ENCODE measurements at regions not wholly inside any gene's neighbourhood (a gene's known extent, or its start where the extent isn't known, plus 50 kb on each side); places are given as distances from the start of the nearest gene placed in this dataset.

- H3K27me3 ChIP-seq (ENCODE audit: control insufficient read depth, insufficient read depth, low read length), result no peaks in the 10 kb centered on the region
- no peaks in the 10 kb centered on the region for H3K9me3 ChIP-seq (ENCODE audit: control insufficient read depth, insufficient read depth, low read length)
- no peaks in the 10 kb centered on the region for H3K4me1 ChIP-seq (ENCODE audit: control insufficient read depth, insufficient read depth, low read length)
- no peaks in the 10 kb centered on the region for H3K36me3 ChIP-seq (ENCODE audit: control insufficient read depth, insufficient read depth, low read length)
- H3K9ac ChIP-seq (ENCODE audit: low read depth, low read length), result no peak overlapping the region
- H3K4me3 ChIP-seq (ENCODE audit: low read depth, low read length), result no peak overlapping the region
These were observed 160.2 kb upstream of the FGGY start for GRCh38 chr1:59136541-59137275.

DNA sequence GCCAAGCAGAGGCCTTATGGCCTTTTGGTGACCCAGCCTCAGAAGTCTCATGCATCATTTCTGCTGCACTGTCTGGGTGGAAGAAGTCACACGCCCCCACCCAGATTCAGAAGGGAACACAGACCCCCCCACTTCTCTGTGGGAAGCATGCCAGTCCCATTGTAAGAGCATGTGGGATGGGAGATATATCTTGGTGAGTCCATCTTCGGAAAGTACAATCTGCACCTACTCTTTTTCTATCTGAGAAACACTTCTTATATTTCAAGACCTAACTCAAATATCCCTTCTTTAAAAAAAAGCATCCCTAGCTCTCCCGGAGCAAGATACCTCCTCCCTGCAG, 159.6 kb upstream of the FGGY start:
- no peaks in the 10 kb centered on the region for H3K9me3 ChIP-seq (ENCODE audit: control insufficient read depth, insufficient read depth, low read length)
- H3K4me1 ChIP-seq (ENCODE audit: control insufficient read depth, insufficient read depth, low read length), result no peaks in the 10 kb centered on the region
- no peak overlapping the region for H3K4me3 ChIP-seq (ENCODE audit: low read depth, low read length)
- no peaks in the 10 kb centered on the region for H3K36me3 ChIP-seq (ENCODE audit: control insufficient read depth, insufficient read depth, low read length)
- no peak overlapping the region for H3K9ac ChIP-seq (ENCODE audit: low read depth, low read length)
- no peaks in the 10 kb centered on the region for H3K27me3 ChIP-seq (ENCODE audit: control insufficient read depth, insufficient read depth, low read length)

GRCh38 chr1:59137968-59138367, 158.9 kb upstream of the FGGY start:
- no peak overlapping the region for H3K9ac ChIP-seq (ENCODE audit: low read depth, low read length)
- H3K36me3 ChIP-seq (ENCODE audit: control insufficient read depth, insufficient read depth, low read length), result no peaks in the 10 kb centered on the region
- H3K4me3 ChIP-seq (ENCODE audit: low read depth, low read length), result no peak overlapping the region
- no peaks in the 10 kb centered on the region for H3K9me3 ChIP-seq (ENCODE audit: control insufficient read depth, insufficient read depth, low read length)
- H3K4me1 ChIP-seq (ENCODE audit: control insufficient read depth, insufficient read depth, low read length), result peaks cover under 1% of the 10 kb centered on the region
- H3K27me3 ChIP-seq (ENCODE audit: control insufficient read depth, insufficient read depth, low read length), result no peaks in the 10 kb centered on the region

DNA sequence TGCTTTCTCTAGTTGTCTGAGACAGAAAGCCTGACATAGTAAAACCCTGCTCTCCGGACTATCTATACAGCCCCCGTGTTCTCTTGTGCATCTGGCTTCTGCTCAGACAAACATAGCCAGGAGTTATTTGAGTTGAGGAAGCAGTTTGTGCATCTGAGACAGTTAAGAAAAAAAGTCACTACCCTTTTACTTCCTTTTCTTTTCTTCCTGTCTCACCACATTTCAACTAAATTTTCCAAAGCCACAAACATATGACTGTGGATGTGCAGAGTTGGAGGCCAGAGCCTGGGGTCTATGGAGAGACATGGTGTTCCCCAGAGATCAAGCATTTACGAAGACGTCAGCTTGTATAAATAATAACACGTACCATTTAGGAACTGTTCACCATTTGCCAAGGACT, 158.5 kb upstream of the FGGY start:
- no peaks in the 10 kb centered on the region for H3K36me3 ChIP-seq (ENCODE audit: control insufficient read depth, insufficient read depth, low read length)
- no peaks in the 10 kb centered on the region for H3K27me3 ChIP-seq (ENCODE audit: control insufficient read depth, insufficient read depth, low read length)
- no peak overlapping the region for H3K9ac ChIP-seq (ENCODE audit: low read depth, low read length)
- H3K9me3 ChIP-seq (ENCODE audit: control insufficient read depth, insufficient read depth, low read length), result no peaks in the 10 kb centered on the region
- peaks cover 5% of the 10 kb centered on the region for H3K4me1 ChIP-seq (ENCODE audit: control insufficient read depth, insufficient read depth, low read length)
- no peak overlapping the region for H3K4me3 ChIP-seq (ENCODE audit: low read depth, low read length)

DNA sequence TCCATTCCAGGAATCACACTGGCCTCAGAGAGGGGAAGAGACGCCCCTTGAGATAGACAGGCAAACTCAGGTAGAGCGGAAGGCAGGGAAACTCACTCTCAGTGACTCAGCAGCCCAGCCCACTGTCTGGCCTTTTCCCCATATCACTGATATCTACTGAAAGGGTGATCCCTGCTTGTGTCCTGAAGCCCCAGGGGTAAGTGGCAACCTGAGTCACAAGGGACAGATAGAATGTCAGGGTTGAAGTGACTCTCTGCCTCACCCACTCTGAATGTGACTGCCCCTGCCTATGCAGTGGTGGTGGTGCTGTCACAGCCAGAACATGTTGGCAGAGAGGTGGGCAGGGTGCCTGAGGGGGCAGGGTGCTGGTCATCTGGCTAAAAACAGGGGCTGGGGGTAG, 157.5 kb upstream of the FGGY start:
- peaks cover 6% of the 10 kb centered on the region for H3K4me1 ChIP-seq (ENCODE audit: control insufficient read depth, insufficient read depth, low read length)
- H3K9ac ChIP-seq (ENCODE audit: low read depth, low read length), result no peak overlapping the region
- H3K9me3 ChIP-seq (ENCODE audit: control insufficient read depth, insufficient read depth, low read length), result no peaks in the 10 kb centered on the region
- H3K27me3 ChIP-seq (ENCODE audit: control insufficient read depth, insufficient read depth, low read length), result no peaks in the 10 kb centered on the region
- H3K4me3 ChIP-seq (ENCODE audit: low read depth, low read length), result no peak overlapping the region
- H3K36me3 ChIP-seq (ENCODE audit: control insufficient read depth, insufficient read depth, low read length), result no peaks in the 10 kb centered on the region

DNA sequence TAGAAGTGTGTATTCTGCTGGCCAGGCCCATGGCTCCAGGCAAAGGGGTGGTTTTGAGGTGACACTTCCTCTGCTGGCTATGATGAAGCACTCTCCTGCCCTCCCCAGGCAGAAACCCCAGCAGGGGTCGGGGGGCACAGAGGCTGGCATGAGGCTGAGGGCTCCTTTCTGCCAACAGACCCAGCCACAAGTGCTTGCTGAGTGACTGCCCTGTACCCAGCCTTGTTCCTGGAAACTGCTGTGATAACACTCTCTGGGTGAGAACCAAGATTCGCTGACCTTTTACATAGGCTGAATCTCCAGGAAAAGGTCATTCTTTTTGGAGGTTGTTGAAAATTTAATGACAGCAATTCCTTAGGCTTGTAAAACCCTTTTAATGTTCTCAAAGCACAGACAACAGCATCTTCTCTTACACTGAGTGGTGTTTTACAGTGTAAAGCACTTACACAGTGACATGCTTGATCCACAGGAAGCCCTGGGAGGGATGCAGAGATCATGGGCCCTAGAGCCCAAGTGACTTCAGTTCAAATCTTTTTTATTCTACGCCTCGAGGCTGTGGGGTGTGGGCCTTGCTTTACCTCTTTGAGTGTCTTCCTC, 155.5 kb upstream of the FGGY start:
- peaks cover 2% of the 10 kb centered on the region for H3K27me3 ChIP-seq (ENCODE audit: control insufficient read depth, insufficient read depth, low read length)
- no peak overlapping the region for H3K4me3 ChIP-seq (ENCODE audit: low read depth, low read length)
- H3K36me3 ChIP-seq (ENCODE audit: control insufficient read depth, insufficient read depth, low read length), result no peaks in the 10 kb centered on the region
- H3K9me3 ChIP-seq (ENCODE audit: control insufficient read depth, insufficient read depth, low read length), result no peaks in the 10 kb centered on the region
- H3K4me1 ChIP-seq (ENCODE audit: control insufficient read depth, insufficient read depth, low read length), result peaks cover 6% of the 10 kb centered on the region
- H3K9ac ChIP-seq (ENCODE audit: low read depth, low read length), result no peak overlapping the region

DNA sequence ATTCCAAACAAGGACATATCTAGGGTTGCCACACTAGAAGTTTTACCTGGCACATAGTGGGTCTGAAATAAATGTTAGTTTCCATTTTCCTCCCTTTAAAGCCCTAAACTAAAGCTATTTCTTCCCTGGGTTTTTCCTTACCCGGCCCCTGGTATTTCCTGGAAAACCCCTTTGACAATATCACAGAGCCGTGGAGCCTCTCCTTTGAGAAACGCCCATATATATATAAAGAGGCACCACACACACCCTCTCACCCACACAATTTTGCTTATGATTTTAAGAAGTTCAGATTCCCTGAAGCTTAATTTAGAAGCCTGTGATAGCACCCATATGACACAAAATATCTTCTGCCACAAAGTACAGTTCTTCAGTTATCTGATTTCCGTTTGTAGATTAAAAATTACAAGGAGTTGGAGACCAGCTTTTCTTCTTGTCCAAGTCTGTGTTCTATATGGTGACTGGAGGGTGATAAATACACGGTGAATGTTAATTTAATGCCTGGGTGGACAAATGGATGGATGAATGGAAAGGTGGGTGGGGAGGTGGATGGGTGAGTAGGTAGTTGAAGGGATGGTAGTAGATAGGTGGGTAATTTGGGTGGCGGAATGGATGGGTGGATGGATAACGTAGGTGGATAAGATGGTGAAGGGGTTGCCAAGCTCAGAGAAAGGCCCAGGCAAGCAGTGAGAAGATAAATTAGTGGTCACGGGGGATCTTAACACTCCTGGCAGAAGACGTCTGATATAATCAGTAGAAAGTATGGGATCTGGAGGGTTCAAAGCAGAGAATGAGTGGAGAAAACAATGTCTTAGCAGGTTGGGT, 154.4 kb upstream of the FGGY start:
- H3K36me3 ChIP-seq (ENCODE audit: control insufficient read depth, insufficient read depth, low read length), result no peaks in the 10 kb centered on the region
- H3K4me3 ChIP-seq (ENCODE audit: low read depth, low read length), result no peak overlapping the region
- H3K27me3 ChIP-seq (ENCODE audit: control insufficient read depth, insufficient read depth, low read length), result peaks cover 11% of the 10 kb centered on the region
- peaks cover 6% of the 10 kb centered on the region for H3K4me1 ChIP-seq (ENCODE audit: control insufficient read depth, insufficient read depth, low read length)
- H3K9me3 ChIP-seq (ENCODE audit: control insufficient read depth, insufficient read depth, low read length), result no peaks in the 10 kb centered on the region
- no peak overlapping the region for H3K9ac ChIP-seq (ENCODE audit: low read depth, low read length)

DNA sequence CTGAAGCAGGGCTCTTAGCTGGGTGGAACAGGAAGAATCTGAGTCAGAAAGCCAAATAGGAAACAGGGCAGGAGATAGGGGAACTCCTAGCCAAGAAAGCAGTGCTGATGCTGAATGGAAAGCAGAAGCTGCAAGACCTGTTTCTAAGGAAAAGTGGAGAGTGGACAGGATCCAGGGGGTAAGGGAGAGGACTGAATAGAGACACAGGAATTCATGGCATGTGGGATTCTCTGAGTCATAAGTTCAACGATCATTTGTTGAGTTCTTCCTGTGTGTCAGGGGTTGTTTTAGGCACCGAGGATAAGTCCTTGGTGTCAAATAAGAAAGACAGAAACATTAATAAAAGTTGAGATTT, 153.8 kb upstream of the FGGY start:
- H3K9ac ChIP-seq (ENCODE audit: low read depth, low read length), result no peak overlapping the region

DNA sequence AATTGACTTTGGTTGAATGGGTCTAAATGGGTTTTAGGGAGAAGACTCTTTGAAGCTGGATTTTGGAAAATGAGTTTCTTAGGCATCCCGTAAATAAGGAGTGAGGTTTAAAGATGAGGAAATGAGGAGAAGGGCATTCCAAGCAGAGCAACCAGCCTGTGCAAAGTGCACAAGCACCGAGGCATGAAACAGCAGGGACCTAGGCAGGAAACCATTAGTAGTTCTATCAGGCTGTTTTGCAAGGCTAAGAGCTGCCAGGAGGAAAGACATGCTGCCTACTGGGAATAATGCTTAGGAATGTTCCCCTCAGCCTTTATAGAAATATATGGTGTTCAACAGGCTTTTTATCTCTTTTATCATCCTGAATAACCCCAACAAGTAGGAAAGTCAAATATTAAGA, 153.1 kb upstream of the FGGY start:
- Histone ChIP-seq H3K27me3 (ENCODE audit: control insufficient read depth, insufficient read depth, low read length) (peaks cover 18% of the 10 kb centered on the region), H3K4me1 (ENCODE audit: control insufficient read depth, insufficient read depth, low read length) (peaks cover 6% of the 10 kb centered on the region), H3K9me3 (ENCODE audit: control insufficient read depth, insufficient read depth, low read length) (no peaks in the 10 kb centered on the region), H3K9ac (ENCODE audit: low read depth, low read length) (no peak overlapping the region), H3K4me3 (ENCODE audit: low read depth, low read length) (no peak overlapping the region), H3K36me3 (ENCODE audit: control insufficient read depth, insufficient read depth, low read length) (no peaks in the 10 kb centered on the region)

More for the DNA sequence above, 153.8 kb upstream of the FGGY start:
- no peak overlapping the region for H3K4me3 ChIP-seq (ENCODE audit: low read depth, low read length)
- H3K36me3 ChIP-seq (ENCODE audit: control insufficient read depth, insufficient read depth, low read length), result no peaks in the 10 kb centered on the region
- H3K4me1 ChIP-seq (ENCODE audit: control insufficient read depth, insufficient read depth, low read length), result peaks cover 6% of the 10 kb centered on the region
- peaks cover 17% of the 10 kb centered on the region for H3K27me3 ChIP-seq (ENCODE audit: control insufficient read depth, insufficient read depth, low read length)
- no peaks in the 10 kb centered on the region for H3K9me3 ChIP-seq (ENCODE audit: control insufficient read depth, insufficient read depth, low read length)

DNA sequence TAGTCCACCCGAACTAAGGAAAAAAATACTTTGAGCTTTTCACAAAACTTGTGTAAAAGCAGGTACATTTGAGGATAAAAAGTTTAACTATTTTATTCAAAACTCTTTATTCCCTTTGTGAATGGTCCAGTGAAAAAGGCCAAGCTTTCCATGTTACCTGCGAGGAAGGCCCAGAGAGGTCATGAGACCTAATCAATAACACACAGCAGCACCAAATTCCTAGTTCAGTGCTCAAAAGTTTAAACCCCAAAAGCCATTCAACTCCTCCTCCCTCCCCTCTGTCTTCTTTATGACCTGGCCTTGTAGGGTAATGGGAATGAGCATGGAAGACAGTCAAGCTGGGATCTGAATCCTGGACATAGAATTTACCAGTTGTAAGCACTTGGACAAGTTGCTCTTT, 151.9 kb upstream of the FGGY start:
- H3K4me1 ChIP-seq (ENCODE audit: control insufficient read depth, insufficient read depth, low read length), result peaks cover 6% of the 10 kb centered on the region

GRCh38 chr1:59146056-59146455, 150.8 kb upstream of the FGGY start:
- Histone ChIP-seq H3K36me3 (ENCODE audit: control insufficient read depth, insufficient read depth, low read length) (no peaks in the 10 kb centered on the region), H3K4me3 (ENCODE audit: low read depth, low read length) (no peak overlapping the region), H3K4me1 (ENCODE audit: control insufficient read depth, insufficient read depth, low read length) (peaks cover 6% of the 10 kb centered on the region), H3K9ac (ENCODE audit: low read depth, low read length) (no peak overlapping the region), H3K9me3 (ENCODE audit: control insufficient read depth, insufficient read depth, low read length) (no peaks in the 10 kb centered on the region), H3K27me3 (ENCODE audit: control insufficient read depth, insufficient read depth, low read length) (peaks cover 18% of the 10 kb centered on the region)

More for the DNA sequence above, 151.9 kb upstream of the FGGY start:
- Histone ChIP-seq H3K4me3 (ENCODE audit: low read depth, low read length) (no peak overlapping the region), H3K9me3 (ENCODE audit: control insufficient read depth, insufficient read depth, low read length) (no peaks in the 10 kb centered on the region), H3K27me3 (ENCODE audit: control insufficient read depth, insufficient read depth, low read length) (peaks cover 18% of the 10 kb centered on the region), H3K9ac (ENCODE audit: low read depth, low read length) (no peak overlapping the region), H3K36me3 (ENCODE audit: control insufficient read depth, insufficient read depth, low read length) (no peaks in the 10 kb centered on the region)

All from iPS-15b (cell line).